ENCODE measurements at regions not wholly inside any gene's neighbourhood (a gene's known extent, or its start where the extent isn't known, plus 50 kb on each side); places are given as distances from the start of the nearest gene placed in this dataset.
"Not testable (repeated sequence)": the region's sequence is repeated elsewhere in the genome, so short reads cannot be mapped to it uniquely, and the experiment has no call there.

DNA sequence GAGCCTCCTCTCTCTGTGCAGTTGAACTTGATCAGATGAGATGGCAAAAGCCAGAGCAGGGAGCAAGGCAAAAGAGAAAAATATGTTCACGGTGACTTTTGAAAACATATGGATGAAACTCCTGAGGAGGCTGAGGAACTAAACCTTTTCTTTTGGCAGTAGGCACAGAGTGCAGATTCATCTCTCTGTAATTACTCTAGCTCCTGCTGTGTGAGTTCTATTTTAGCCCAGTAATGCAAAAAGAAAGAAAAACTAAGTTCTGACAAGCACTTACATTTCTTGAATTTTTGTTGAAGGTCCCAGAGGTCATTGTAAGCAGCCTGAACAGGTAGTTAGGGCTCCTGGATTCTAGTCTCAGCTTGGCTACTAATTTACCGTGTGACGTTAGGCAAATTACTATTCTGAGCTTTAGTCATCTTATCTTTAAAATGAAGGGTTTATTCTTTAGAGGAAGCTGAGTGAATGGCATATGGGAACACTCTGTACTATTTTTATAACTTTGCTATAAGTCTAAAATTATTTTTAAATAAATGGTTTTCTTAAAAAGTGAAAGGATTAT, 114.7 kb upstream of the NBPF26 start:
- H3K27ac ChIP-seq; H3K36me3 ChIP-seq; H3K4me1 ChIP-seq; intact Hi-C loops (cut with DNase I); H3K9me3 ChIP-seq; H3K27me3 ChIP-seq; H3K4me3 ChIP-seq; DNase-seq: not testable (repeated sequence)
- ATAC-seq = peak; percentile 51 to 61 (median 59)
- WGBS (ENCODE audit: insufficient coverage, low coverage, low lambda C conversion rate, missing lambda C conversion rate) = no CpG with 5 or more reads among the region's 3 CpGs

DNA sequence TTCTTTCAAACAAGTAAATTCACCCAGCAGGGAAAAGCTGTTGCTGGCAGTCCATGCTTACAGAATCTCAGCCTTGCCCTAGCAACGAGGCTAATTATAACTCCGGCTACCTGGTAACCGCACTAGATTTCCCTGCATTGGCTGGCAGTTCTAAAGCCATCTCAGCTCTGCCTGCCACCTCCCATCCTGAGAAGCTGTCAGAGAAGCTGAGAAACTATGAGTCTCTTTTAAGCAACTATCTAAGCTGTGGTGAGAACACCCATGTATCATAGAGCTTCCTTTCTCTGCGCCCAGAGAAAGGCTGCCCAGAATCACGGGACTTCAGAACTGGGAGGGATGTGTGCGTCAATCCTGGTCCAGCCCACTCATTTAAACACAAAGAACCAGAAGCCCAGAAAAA, 113.9 kb upstream of the NBPF26 start:
- peak; percentile 24 to 49 (median 40) for ATAC-seq
- H3K27ac ChIP-seq; H3K9me3 ChIP-seq; H3K27me3 ChIP-seq; DNase-seq; H3K4me3 ChIP-seq; H3K4me1 ChIP-seq; H3K36me3 ChIP-seq; intact Hi-C loops (cut with DNase I): not testable (repeated sequence)
- no CpG with 5 or more reads among the region's 6 CpGs for WGBS (ENCODE audit: insufficient coverage, low coverage, low lambda C conversion rate, missing lambda C conversion rate)

DNA sequence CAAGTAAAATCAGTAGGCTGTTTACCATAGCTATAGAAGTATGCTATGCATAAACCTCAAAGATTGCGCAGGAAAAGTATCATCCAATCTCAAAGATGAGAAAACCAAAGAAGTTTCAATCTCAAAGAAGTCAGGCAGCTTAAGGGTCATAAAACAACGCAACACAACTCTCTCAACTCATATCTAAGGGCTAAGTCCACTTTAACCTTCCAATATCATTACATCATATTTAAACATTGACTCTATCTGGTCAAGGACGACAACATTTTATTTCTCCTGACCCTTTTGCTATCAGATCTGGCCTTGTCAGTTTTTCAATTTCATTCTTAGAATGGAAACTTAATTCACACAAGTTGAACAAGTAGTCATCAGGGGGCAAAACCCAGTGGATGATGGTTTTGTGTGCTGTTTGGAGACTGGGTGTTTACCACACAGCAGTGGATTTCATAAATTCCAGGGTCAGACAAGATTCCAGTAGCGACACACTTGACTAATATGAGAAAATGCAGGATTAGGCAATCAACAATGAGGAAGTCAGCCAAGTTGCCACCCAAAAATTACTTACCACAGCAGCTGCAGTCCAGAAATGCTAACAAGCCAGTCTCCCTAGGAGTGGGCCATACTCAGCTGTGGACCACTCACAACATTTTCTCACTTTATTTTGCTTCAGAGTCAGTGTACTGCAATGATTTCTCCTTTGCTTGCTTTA, 108.7 kb upstream of the NBPF26 start:
- H3K27me3 ChIP-seq; intact Hi-C loops (cut with DNase I); H3K4me1 ChIP-seq; H3K9me3 ChIP-seq; H3K27ac ChIP-seq; H3K36me3 ChIP-seq; DNase-seq; H3K4me3 ChIP-seq: not testable (repeated sequence)
- no CpG with 5 or more reads among the region's 4 CpGs for WGBS (ENCODE audit: insufficient coverage, low coverage, low lambda C conversion rate, missing lambda C conversion rate)
- ATAC-seq = peak; percentile 80 to 87 (median 84)

DNA sequence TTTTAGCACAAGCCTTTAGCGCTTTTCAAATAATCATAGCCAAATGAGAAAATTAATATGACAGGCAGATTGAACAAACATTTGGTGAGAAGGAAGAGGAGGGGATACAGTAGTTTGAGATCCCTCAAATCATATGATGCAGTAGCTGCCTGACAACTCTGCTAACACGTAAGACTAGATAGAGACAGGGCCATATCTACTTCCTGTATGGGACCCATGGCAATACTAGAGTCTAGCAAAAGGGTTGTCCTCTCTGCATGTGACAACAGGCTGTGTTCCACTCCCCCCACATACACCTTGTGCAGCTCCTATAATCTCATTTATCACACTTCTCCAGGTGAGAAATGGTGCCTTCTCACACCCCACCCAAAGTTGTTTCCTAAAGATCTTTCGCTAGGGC, 106.3 kb upstream of the NBPF26 start:
- WGBS (ENCODE audit: insufficient coverage, low coverage, low lambda C conversion rate, missing lambda C conversion rate) = no CpG with 5 or more reads among the region's 3 CpGs
- DNase-seq; intact Hi-C loops (cut with DNase I); H3K36me3 ChIP-seq; H3K27me3 ChIP-seq; H3K4me1 ChIP-seq; H3K4me3 ChIP-seq; H3K27ac ChIP-seq; ATAC-seq; H3K9me3 ChIP-seq: not testable (repeated sequence)

DNA sequence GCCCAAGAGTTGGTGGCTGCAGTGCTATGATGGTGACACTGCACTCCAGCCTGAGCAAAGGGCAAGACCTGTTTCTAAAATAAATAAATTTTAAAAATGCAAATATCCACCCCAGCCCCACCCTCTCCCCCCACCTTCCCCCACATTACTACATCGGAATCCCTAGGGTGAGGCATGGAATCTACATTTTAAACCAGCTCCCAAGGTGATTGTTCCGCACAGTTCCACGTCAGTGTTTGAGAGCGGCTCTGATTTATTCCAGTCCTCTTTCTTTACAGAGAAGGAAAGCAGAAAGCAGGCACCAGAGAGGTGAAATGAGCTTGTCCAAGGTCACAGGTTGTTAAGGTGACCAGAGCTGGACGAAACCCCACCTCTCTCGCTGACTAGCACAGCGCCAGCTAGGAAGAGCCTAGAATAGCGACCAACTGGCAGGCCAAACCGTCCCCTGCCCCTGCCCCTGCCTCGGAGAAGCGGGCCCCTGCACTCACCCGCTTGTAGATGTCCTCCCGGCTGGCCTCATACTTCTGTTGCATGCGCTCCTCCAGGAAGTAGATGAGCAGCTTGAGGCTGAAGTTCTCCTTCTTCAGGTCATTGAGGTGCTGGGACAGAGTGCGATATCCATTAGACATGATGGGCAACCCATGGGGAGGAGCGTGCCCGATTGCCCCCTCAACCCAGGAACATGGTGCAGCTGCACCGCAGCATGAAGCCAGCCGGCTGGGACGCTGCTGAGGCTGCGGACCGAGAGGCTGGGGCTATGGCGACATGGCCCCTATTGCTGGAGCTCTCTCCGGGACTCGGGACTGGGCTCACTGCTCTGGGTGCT, 103.7 kb upstream of the NBPF26 start:
- H3K27me3 ChIP-seq; intact Hi-C loops (cut with DNase I); H3K4me3 ChIP-seq; H3K4me1 ChIP-seq; H3K36me3 ChIP-seq; DNase-seq; H3K27ac ChIP-seq; H3K9me3 ChIP-seq: not testable (repeated sequence)
- no CpG with 5 or more reads among the region's 25 CpGs for WGBS (ENCODE audit: insufficient coverage, low coverage, low lambda C conversion rate, missing lambda C conversion rate)
- ATAC-seq = peak in 2 of 4 donors; percentile 33 to 48

DNA sequence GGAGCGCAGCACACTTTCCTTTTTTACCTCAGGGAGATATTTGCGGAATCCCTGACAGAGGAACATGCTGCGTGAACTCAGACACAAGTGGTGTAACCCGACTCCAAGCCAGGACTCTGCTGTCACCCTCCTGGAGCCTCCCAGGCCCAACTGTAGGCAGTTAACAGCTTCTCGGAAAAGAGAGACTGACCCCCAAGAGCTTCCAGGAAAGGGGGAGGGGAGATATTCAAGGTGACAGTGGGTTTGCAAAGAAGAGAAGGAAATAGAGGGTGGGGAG, 103.1 kb upstream of the NBPF26 start:
- H3K36me3 ChIP-seq; H3K9me3 ChIP-seq; H3K27me3 ChIP-seq; H3K4me1 ChIP-seq; intact Hi-C loops (cut with DNase I); H3K4me3 ChIP-seq; H3K27ac ChIP-seq; DNase-seq; ATAC-seq: not testable (repeated sequence)
- no CpG with 5 or more reads among the region's 5 CpGs for WGBS (ENCODE audit: insufficient coverage, low coverage, low lambda C conversion rate, missing lambda C conversion rate)

GRCh38 chr1:120621278-120621677, 102.5 kb upstream of the NBPF26 start:
- H3K27ac ChIP-seq; H3K27me3 ChIP-seq; H3K4me3 ChIP-seq; intact Hi-C loops (cut with DNase I); H3K36me3 ChIP-seq; H3K4me1 ChIP-seq; H3K9me3 ChIP-seq; ATAC-seq; DNase-seq: not testable (repeated sequence)
- WGBS (ENCODE audit: insufficient coverage, low coverage, low lambda C conversion rate, missing lambda C conversion rate) = no CpG with 5 or more reads among the region's 5 CpGs

DNA sequence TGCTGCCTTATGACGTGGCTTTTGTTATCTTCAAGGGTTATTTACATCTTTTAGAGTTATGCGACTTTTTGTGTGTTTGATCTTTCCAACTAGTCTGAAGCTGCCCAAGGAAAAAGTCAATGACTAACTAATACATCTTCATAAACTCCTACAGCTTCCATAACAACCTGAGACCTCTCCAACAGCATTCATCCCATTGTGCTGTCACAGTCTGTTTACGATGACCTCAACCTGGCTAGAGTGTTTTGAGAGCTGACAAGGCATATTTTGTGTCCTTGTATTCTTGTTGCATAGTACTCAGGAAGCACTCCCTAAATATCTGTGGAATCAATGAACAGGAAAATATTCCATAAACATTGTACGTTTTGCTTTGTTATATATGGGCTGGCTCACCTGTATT, 100.2 kb upstream of the NBPF26 start:
- H3K4me1 ChIP-seq; DNase-seq; H3K27ac ChIP-seq; H3K27me3 ChIP-seq; H3K36me3 ChIP-seq; intact Hi-C loops (cut with DNase I); H3K9me3 ChIP-seq; H3K4me3 ChIP-seq: not testable (repeated sequence)
- ATAC-seq = peak in 2 of 4 donors; percentile 31 to 43
- WGBS (ENCODE audit: insufficient coverage, low coverage, low lambda C conversion rate, missing lambda C conversion rate) = no CpG with 5 or more reads among the region's 4 CpGs

DNA sequence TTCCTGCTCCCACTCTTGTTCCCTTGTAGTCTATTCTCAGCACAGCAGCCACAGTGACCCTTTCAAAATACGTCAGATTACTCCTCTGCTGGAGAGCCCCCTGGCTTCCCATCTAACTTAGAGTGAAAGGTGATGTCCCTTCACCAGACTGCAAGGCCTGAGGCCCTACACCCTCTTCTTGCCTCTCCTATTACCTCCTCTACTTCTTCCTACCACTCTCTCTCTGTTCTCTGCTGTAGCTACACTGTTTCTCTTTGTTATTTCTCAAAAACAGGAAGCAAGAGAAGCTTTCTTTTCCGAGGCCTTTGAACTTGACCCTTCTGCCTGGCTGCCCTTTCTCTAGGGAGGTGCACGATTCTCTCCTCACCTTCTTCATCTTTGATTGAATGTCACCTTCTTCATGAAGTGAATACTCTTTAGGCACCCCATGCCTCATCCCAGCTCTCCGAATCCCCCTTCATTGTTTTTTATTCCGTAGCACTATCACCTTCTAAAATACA, 99.1 kb upstream of the NBPF26 start:
- intact Hi-C loops (cut with DNase I); H3K4me3 ChIP-seq; H3K4me1 ChIP-seq; DNase-seq; H3K36me3 ChIP-seq; H3K27me3 ChIP-seq; H3K9me3 ChIP-seq; H3K27ac ChIP-seq: not testable (repeated sequence)
- no CpG with 5 or more reads among the region's 5 CpGs for WGBS (ENCODE audit: insufficient coverage, low coverage, low lambda C conversion rate, missing lambda C conversion rate)
- ATAC-seq = peak in 2 of 4 donors; percentile 16 to 29

DNA sequence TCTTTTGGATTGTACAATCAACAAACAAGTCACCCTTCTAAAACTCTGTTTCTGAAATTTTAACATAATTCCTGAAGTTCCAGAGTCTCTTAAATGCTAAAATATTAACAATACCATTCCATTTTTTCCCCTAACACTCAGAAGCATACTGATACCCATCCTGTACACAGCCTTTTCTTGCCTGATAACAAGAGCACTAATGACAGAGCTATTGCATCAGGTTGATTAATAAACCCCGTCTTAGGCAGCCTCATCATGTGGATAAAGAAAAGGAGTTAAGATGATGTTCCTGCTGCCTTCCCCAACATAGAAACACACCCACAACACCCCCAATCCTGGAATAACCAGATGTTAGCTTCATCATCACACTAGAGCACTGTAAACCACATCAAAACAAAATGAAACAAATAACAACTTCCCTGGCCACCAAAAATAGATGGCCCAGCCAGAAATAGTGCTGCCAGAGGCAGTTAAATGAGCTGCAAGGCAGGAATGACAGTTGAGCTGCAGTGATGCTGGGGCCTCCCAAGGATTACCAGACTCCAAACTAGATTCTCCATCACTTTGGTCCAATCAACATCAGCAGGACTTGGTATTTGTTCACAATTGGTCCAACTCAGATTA, 93.8 kb upstream of the NBPF26 start:
- H3K9me3 ChIP-seq; H3K27ac ChIP-seq; H3K36me3 ChIP-seq; H3K4me3 ChIP-seq; intact Hi-C loops (cut with DNase I); H3K4me1 ChIP-seq; DNase-seq; H3K27me3 ChIP-seq; ATAC-seq: not testable (repeated sequence)
- WGBS (ENCODE audit: insufficient coverage, low coverage, low lambda C conversion rate, missing lambda C conversion rate) = no CpG with 5 or more reads among the region's 1 CpG
